Upper lobe of right lung (tissue), 1 donor: ENCODE measurements at regions not wholly inside any gene's neighbourhood (a gene's known extent, or its start where the extent isn't known, plus 50 kb on each side); places are given as distances from the start of the nearest gene placed in this dataset.

Experiments used
- ATAC-seq: fragments of 200-7000 bp; cut with Tn5 transposase; one replicate; pipeline ENCODE4 v1.9.1; 2020; ENCODE audit warnings: mild to moderate bottlenecking, moderate library complexity
- DNase-seq: peaks from one replicate; pipeline ENCODE4 v3.0.0-alpha.2; 2020
- H3K27ac ChIP-seq: fragments of 200-600 bp; one replicate; pipeline ENCODE4 v1.8.0; 2022
- H3K27me3 ChIP-seq: fragments of 200-600 bp; one replicate; pipeline ENCODE4 v1.8.0; 2022; ENCODE audit warnings: mild to moderate bottlenecking
- H3K36me3 ChIP-seq: fragments of 200-600 bp; one replicate; pipeline ENCODE4 v1.8.0; 2022
- H3K4me1 ChIP-seq: fragments of 200-600 bp; one replicate; pipeline ENCODE4 v1.8.0; 2022
- H3K4me3 ChIP-seq: fragments of 200-600 bp; one replicate; pipeline ENCODE4 v1.8.0; 2022; ENCODE audit warnings: mild to moderate bottlenecking
- H3K9me3 ChIP-seq: fragments of 200-600 bp; one replicate; pipeline ENCODE4 v1.8.0; 2022
- intact Hi-C: fragments of 100-400 bp; cut with DNase I; formaldehyde crosslinking; loops from one replicate; pipeline ENCODE4 v1.11.0; 2022
- TF ChIP-seq, protein P1 (sequence below): fragments of 200-600 bp; IDR thresholded peaks from one replicate; pipeline ENCODE4 v1.8.0; 2022; ENCODE audit warnings: antibody characterized with exemption
- donor health status: DM: no; HTN: yes; CAD: no; lungs with severe emphysema.

DNA sequence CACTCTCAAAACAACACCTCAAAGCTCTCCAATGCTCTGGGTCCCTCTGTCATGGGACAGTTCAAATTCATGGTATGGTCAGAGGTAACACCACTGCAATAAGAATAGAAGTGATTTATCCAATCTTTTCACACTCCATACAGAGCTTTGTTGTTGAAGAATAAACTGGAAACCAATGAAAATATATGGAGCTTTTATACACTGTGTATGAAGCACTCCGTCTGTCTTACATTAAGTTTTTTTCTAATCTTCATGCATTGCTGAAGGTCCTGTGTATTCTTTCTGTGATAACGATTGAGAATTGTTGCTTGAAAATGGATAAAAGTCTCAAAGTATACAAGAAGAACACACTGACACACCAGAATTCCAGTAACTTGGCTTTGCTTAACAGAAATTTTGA is 603.7 kb upstream of the LUZP2 start:
- intact Hi-C loops = no loop called here
- Histone ChIP-seq H3K4me3 (no peak overlapping the region), H3K27me3 (no peaks in the 10 kb centered on the region), H3K9me3 (no peaks in the 10 kb centered on the region), H3K4me1 (no peaks in the 10 kb centered on the region), H3K27ac (no peak overlapping the region), H3K36me3 (no peaks in the 10 kb centered on the region)
- ATAC-seq = no peak
- no peak for DNase-seq
- TF ChIP-seq, protein P1, sequence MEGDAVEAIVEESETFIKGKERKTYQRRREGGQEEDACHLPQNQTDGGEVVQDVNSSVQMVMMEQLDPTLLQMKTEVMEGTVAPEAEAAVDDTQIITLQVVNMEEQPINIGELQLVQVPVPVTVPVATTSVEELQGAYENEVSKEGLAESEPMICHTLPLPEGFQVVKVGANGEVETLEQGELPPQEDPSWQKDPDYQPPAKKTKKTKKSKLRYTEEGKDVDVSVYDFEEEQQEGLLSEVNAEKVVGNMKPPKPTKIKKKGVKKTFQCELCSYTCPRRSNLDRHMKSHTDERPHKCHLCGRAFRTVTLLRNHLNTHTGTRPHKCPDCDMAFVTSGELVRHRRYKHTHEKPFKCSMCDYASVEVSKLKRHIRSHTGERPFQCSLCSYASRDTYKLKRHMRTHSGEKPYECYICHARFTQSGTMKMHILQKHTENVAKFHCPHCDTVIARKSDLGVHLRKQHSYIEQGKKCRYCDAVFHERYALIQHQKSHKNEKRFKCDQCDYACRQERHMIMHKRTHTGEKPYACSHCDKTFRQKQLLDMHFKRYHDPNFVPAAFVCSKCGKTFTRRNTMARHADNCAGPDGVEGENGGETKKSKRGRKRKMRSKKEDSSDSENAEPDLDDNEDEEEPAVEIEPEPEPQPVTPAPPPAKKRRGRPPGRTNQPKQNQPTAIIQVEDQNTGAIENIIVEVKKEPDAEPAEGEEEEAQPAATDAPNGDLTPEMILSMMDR = no peak

DNA sequence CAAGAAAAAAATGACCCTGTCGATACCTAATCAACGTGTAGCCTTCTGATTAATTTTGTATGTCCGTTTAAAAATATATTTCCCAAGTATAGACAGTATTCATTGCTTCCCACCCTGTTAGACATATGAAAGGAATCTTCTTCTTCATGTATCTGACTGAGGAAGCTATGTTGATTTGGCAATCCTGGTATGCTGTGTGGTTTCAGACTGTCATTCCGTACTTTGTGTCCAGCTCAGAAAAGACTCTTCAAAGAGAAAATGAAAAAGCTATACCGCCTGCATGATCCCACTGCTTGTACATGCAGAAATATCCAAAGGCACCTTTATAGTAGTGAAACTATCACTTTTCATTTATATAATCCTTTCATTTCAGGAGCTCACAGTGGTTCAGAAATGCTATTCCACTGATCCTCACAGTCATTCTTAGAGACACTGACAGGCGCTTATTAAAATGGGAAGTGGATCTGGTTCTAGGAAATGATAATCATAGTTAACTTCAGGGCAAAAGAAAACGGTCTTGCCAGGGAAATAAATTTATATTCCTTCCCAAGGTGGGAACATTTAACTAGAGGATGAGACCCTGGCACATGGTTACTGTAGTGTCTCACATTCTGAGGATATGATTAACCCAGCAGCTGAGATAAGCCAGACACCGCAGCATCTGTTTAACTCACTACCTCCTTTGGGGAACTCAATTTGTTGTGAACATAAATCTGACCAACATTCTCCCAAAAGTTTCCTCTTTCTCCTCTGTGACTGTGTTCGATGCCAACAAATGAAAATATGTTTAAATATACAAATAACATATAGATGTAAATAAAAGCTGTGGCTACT is 599.2 kb upstream of the LUZP2 start:
- H3K4me3 ChIP-seq = no peak overlapping the region
- intact Hi-C loops = no loop called here
- H3K27ac ChIP-seq = no peak overlapping the region
- DNase-seq (no peak), ATAC-seq (no peak)
- no peaks in the 10 kb centered on the region for H3K27me3 ChIP-seq
- no peaks in the 10 kb centered on the region for H3K4me1 ChIP-seq
- no peaks in the 10 kb centered on the region for H3K9me3 ChIP-seq
- no peaks in the 10 kb centered on the region for H3K36me3 ChIP-seq
- TF ChIP-seq, protein P1 = no peak

DNA sequence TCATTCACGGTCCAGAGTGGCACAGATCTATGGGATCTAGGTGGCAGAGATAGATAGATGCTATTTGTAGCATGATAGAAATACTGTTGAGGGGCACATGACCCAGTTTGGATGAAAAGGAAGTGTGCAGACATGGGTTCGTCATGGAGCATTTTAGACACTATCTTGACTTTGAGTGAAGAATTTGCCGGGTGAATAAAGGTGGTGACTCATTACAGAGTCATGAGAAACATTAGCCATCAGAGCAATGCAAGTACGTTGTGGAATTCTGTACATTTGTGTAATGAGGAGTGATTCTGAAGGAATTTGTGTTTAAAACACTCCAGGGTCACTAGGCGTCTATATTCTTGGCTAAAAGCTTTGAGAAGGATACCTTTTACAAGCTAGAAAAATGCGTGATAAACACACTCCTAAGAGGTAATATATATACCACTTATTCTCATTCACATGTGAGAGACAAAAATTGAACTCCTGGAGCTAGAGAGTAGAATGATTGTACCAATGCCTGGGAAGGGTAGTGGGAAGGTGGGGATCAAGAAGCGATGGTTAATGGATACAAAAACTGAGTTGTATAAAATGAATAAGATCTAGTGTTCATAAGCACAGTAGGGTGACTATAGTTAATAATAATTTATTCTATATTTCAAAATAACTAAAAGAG is 593.7 kb upstream of the LUZP2 start:
- no peak overlapping the region for H3K4me3 ChIP-seq
- H3K36me3 ChIP-seq = no peaks in the 10 kb centered on the region
- ATAC-seq (no peak), DNase-seq (no peak)
- no peak overlapping the region for H3K27ac ChIP-seq
- TF ChIP-seq, protein P1 = no peak
- intact Hi-C loops = no loop called here
- H3K9me3 ChIP-seq = no peaks in the 10 kb centered on the region
- no peaks in the 10 kb centered on the region for H3K4me1 ChIP-seq
- H3K27me3 ChIP-seq = no peaks in the 10 kb centered on the region

DNA sequence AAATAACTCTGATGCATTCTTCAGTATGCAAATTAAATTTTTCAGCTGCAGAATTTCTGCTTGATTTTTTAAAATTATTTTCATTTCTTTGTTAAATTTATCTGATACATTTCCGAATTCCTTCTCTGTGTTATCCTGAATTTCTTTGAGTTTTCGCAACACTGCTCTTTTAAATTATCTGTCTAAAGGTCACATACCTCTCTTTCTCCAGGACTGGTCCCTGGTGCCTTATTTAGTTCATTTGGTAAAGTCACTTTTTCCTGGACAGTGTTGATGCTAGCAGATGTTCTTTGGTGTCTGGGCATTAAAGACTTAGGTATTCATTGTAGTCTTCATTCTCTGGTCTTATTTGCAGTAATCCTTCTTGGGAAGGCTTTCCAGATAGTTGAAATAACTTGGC is 577.4 kb upstream of the LUZP2 start:
- intact Hi-C loops = no loop called here
- Histone ChIP-seq H3K4me1 (no peaks in the 10 kb centered on the region), H3K27me3 (no peaks in the 10 kb centered on the region), H3K4me3 (no peak overlapping the region), H3K9me3 (no peaks in the 10 kb centered on the region), H3K36me3 (no peaks in the 10 kb centered on the region), H3K27ac (no peak overlapping the region)
- ATAC-seq (no peak), DNase-seq (no peak)
- TF ChIP-seq, protein P1 = no peak

DNA sequence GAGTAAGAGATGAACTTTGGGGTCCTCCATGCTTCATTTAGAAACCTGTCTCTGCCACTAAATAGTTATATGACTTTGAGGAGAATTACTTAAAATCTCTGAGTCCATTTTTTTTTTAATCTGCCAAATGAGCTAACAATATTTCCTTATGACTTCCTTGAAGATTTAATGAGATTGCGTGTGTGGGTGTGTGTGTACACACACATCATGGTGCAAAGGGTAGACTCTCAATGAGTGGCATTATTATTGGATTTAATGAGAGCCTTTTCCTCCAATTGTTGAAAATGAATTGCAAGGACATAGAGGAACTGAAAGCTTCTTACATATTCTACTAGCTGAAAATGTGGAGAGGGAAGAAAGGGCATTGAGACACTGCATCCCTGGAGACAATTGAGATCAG is 573.5 kb upstream of the LUZP2 start:
- intact Hi-C loops = no loop called here
- H3K9me3 ChIP-seq = no peaks in the 10 kb centered on the region
- H3K4me1 ChIP-seq = no peaks in the 10 kb centered on the region
- H3K36me3 ChIP-seq = no peaks in the 10 kb centered on the region
- no peak overlapping the region for H3K27ac ChIP-seq
- TF ChIP-seq, protein P1 = no peak
- ATAC-seq = no peak
- H3K27me3 ChIP-seq = no peaks in the 10 kb centered on the region
- DNase-seq = no peak
- H3K4me3 ChIP-seq = no peak overlapping the region
